ENCODE measurements at regions not wholly inside any gene's neighbourhood (a gene's known extent, or its start where the extent isn't known, plus 50 kb on each side); places are given as distances from the start of the nearest gene placed in this dataset.

GRCh38 chr2:61727746-61728145, 126.1 kb downstream of the FAM161A start:
- TF ChIP-seq TAF1 (IDR thresholded peaks at IDR 0.05; ENCODE audit: borderline replicate concordance, insufficient read depth, low read length) (no peak), POLR2AphosphoS5 (IDR thresholded peaks at IDR 0.05; ENCODE audit: low read depth, low read length) (no peak)

Measured in PFSK-1 (cell line).